ENCODE measurements at regions not wholly inside any gene's neighbourhood (a gene's known extent, or its start where the extent isn't known, plus 50 kb on each side); places are given as distances from the start of the nearest gene placed in this dataset.
A peak's percentile ranks its signal among the peaks of the same experiment; 100 is the strongest.

DNA sequence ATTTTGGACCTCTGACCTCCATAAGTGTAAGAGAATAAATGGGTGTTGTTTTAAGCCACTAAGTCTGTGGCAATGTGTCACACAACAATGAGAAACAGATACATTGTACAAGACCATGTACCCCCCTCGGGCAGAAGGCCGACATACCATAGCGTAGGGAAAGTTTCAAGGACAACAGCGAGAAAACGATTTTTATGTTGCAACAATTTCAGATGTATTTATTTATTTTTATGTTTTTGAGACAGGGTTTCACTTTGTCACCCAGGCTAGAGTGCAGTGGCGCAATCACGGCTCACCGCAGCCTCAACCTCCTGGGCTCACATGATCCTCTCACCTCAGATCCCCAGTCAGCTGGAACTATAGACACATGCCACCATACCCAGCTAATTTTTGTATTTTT, 136.4 kb upstream of the NCOR2 start:
- Histone ChIP-seq H3K9me3 (peaks cover 8% of the 10 kb centered on the region), H3K36me3 (ENCODE audit: control insufficient read depth, insufficient read depth, low read length) (no peaks in the 10 kb centered on the region; the same call in 1 of the 2 replicates), H3K27me3 (replicated peaks; ENCODE audit: control insufficient read depth, insufficient read depth, low read length) (no peaks in the 10 kb centered on the region), H3K4me1 (peaks cover 15% of the 10 kb centered on the region), H3K4me3 (ENCODE audit: low read depth, low read length) (no peak overlapping the region)
- Mint-ChIP-seq H3K36me3 (ENCODE audit: insufficient read depth, unreplicated experiment) (peaks cover 6% of the 10 kb centered on the region), H3K4me3 (ENCODE audit: unreplicated experiment) (no peak overlapping the region), H3K27ac (ENCODE audit: unreplicated experiment) (no peak overlapping the region), H3K9me3 (ENCODE audit: unreplicated experiment) (no peaks in the 10 kb centered on the region), H3K4me1 (ENCODE audit: low read depth, unreplicated experiment) (peaks cover 11% of the 10 kb centered on the region), H3K27me3 (ENCODE audit: insufficient read depth, unreplicated experiment) (no peaks in the 10 kb centered on the region)
- no peak for DNase-seq
- CTCF ChIA-PET = interaction anchor here (1.1 kb wide), 1 partner anchor 21 kb away, joined by 3 read pairs; no protein-coding TSS in a partner anchor
- TF ChIP-seq CTCF (IDR thresholded peaks at IDR 0.05; ENCODE audit: insufficient read depth in 1 of 2, low read depth in 1 of 2, low read length in 1 of 2, severe bottlenecking in 1 of 2, unreplicated experiment in 1 of 2) = no peak
- POLR2A ChIA-PET = no interaction called here
- BruUV-seq (replicated peaks) = no TSS peak
- intact Hi-C loops (cut with micrococcal nuclease; ENCODE audit: unreplicated experiment) = no loop called here

GRCh38 chr12:124702736-124703135, 135.3 kb upstream of the NCOR2 start:
- Histone ChIP-seq H3K9me3 (peaks cover 5% of the 10 kb centered on the region), H3K36me3 (ENCODE audit: control insufficient read depth, insufficient read depth, low read length) (no peaks in the 10 kb centered on the region; the same call in 1 of the 2 replicates), H3K27me3 (replicated peaks; ENCODE audit: control insufficient read depth, insufficient read depth, low read length) (no peaks in the 10 kb centered on the region), H3K4me1 (peaks cover 15% of the 10 kb centered on the region), H3K4me3 (ENCODE audit: low read depth, low read length) (no peak overlapping the region)
- H3K27me3 Mint-ChIP-seq (ENCODE audit: insufficient read depth, unreplicated experiment) = no peaks in the 10 kb centered on the region
- H3K4me3 Mint-ChIP-seq (ENCODE audit: unreplicated experiment) = no peak overlapping the region
- peaks cover 12% of the 10 kb centered on the region for H3K4me1 Mint-ChIP-seq (ENCODE audit: low read depth, unreplicated experiment)
- no peak for DNase-seq
- H3K27ac Mint-ChIP-seq (ENCODE audit: unreplicated experiment) = no peak overlapping the region
- H3K9me3 Mint-ChIP-seq (ENCODE audit: unreplicated experiment) = no peaks in the 10 kb centered on the region
- TF ChIP-seq CTCF (IDR thresholded peaks at IDR 0.05; ENCODE audit: insufficient read depth in 1 of 2, low read depth in 1 of 2, low read length in 1 of 2, severe bottlenecking in 1 of 2, unreplicated experiment in 1 of 2) = no peak
- H3K36me3 Mint-ChIP-seq (ENCODE audit: insufficient read depth, unreplicated experiment) = peaks cover 6% of the 10 kb centered on the region
- no TSS peak for BruUV-seq (replicated peaks)
- POLR2A ChIA-PET = no interaction called here
- intact Hi-C loops (cut with micrococcal nuclease; ENCODE audit: unreplicated experiment) = no loop called here
- CTCF ChIA-PET = interaction anchor here (0.7 to 0.8 kb wide), 2 partner anchors 15 to 99 kb away, joined by 3 to 4 read pairs; no protein-coding TSS in a partner anchor

DNA sequence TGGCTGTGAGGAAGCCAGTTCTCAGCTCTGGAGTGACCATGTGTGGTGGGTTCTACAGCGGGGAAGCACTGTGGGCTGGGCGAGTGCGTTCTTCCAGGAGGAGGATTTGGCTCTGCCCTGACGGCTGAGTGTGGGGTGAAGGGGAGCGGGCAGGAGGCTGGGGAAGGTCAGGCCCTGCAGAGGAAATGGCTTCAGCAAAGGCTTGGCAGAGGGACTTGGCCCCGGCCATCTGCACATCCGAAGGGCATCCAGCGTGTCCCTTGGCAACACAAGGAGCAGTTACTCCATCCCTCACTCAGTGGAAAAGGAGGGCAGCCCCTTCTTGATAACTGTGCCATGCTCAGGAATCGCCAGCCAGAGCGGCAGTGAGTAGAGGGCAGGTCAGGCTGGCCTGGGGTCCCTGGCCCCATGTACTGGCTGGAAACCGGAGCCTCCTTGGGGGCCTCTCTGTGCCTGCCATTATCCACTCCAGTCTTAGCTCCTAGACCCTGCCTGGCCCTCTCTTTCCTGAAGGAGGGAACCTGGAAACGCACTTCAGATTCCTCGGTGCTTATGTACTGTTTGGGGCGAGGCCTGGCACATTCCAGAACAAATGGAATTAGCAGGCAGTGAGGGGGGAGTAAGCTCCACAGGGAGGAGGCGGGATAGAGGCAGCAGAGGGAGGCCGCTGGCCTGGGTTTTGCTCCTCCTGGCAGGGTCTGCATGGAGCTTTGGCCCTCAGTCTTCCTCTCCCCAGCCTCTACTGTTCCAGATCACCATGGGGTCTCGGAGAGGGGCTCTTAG, 133.6 kb upstream of the NCOR2 start:
- no peak overlapping the region for H3K4me3 Mint-ChIP-seq (ENCODE audit: unreplicated experiment)
- no peak for TF ChIP-seq CTCF (IDR thresholded peaks at IDR 0.05; ENCODE audit: insufficient read depth in 1 of 2, low read depth in 1 of 2, low read length in 1 of 2, severe bottlenecking in 1 of 2, unreplicated experiment in 1 of 2)
- ChIA-PET POLR2A (no interaction called here), CTCF (interaction anchor here (0.6 to 1.1 kb wide), 2 partner anchors 65 to 117 kb away, joined by 3 read pairs; no protein-coding TSS in a partner anchor)
- H3K4me1 ChIP-seq = peaks cover 15% of the 10 kb centered on the region
- H3K9me3 ChIP-seq = no peaks in the 10 kb centered on the region
- no TSS peak for BruUV-seq (replicated peaks)
- H3K4me3 ChIP-seq (ENCODE audit: low read depth, low read length) = no peak overlapping the region
- H3K9me3 Mint-ChIP-seq (ENCODE audit: unreplicated experiment) = no peaks in the 10 kb centered on the region
- peak; percentile 59 to 79 for DNase-seq
- H3K27ac Mint-ChIP-seq (ENCODE audit: unreplicated experiment) = peak overlapping the region; percentile 81
- no peaks in the 10 kb centered on the region for H3K27me3 Mint-ChIP-seq (ENCODE audit: insufficient read depth, unreplicated experiment)
- H3K36me3 ChIP-seq (ENCODE audit: control insufficient read depth, insufficient read depth, low read length) = no peaks in the 10 kb centered on the region; the same call in 1 of the 2 replicates
- H3K27me3 ChIP-seq (replicated peaks; ENCODE audit: control insufficient read depth, insufficient read depth, low read length) = no peaks in the 10 kb centered on the region
- H3K36me3 Mint-ChIP-seq (ENCODE audit: insufficient read depth, unreplicated experiment) = peaks cover 6% of the 10 kb centered on the region
- intact Hi-C loops (cut with micrococcal nuclease; ENCODE audit: unreplicated experiment) = loop anchor here (2.0 kb wide), 1 partner anchor 18 kb away; no protein-coding TSS in a partner anchor
- H3K4me1 Mint-ChIP-seq (ENCODE audit: low read depth, unreplicated experiment) = peaks cover 12% of the 10 kb centered on the region
